ENCODE measurements at regions not wholly inside any gene's neighbourhood (a gene's known extent, or its start where the extent isn't known, plus 50 kb on each side); places are given as distances from the start of the nearest gene placed in this dataset.

- no peaks in the 10 kb centered on the region for H3K9me1 ChIP-seq (ENCODE audit: insufficient read depth, low read length)
- H4K91ac ChIP-seq (ENCODE audit: insufficient read depth, low read depth, low read length) = no peak overlapping the region
- no peaks in the 10 kb centered on the region for H4K20me1 ChIP-seq (ENCODE audit: insufficient read depth, low read length)
- no peak overlapping the region for H3K27ac ChIP-seq (ENCODE audit: insufficient read depth, low read length)
- dilution Hi-C loops (cut with HindIII; ENCODE audit: low sequenced_read_pairs, unreplicated experiment) (no loop called here), intact Hi-C loops (cut with micrococcal nuclease) (no loop called here), in situ Hi-C loops (cut with MboI; ENCODE audit: low sequenced_read_pairs) (no loop called here)
- no peak for TF ChIP-seq MAFK (IDR thresholded peaks at IDR 0.05; ENCODE audit: low read depth, low read length)
- TF ChIP-seq ELK1 (IDR thresholded peaks at IDR 0.05; ENCODE audit: borderline replicate concordance, low read depth, low read length) = no peak
- TF ChIP-seq RAD21 (IDR thresholded peaks at IDR 0.05; ENCODE audit: low read length) = no peak
- no peak for TF ChIP-seq POLR2A (IDR thresholded peaks at IDR 0.05; ENCODE audit: low read depth, low read length)
- no peak for TF ChIP-seq CTCF (conservative IDR thresholded peaks at IDR 0.05; ENCODE audit: low read depth, low read length)
- TF ChIP-seq CEBPB (IDR thresholded peaks at IDR 0.05; ENCODE audit: low read depth, low read length) = no peak
- no peak for TF ChIP-seq NFE2L2 (IDR thresholded peaks at IDR 0.05; ENCODE audit: low read depth, low read length)
- no peak overlapping the region for H2AK5ac ChIP-seq (ENCODE audit: low read depth, low read length)
- H3K9ac ChIP-seq (ENCODE audit: low read depth, low read length) = no peak overlapping the region
- BruUV-seq (replicated peaks) = no TSS peak
- no peak overlapping the region for H2BK120ac ChIP-seq (ENCODE audit: low read depth, low read length)
- no peak overlapping the region for H2AK9ac ChIP-seq (replicated peaks; ENCODE audit: low read depth, low read length, poor library complexity)
- H3K4me1 ChIP-seq (ENCODE audit: control insufficient read depth, insufficient read depth, low read length) = no peaks in the 10 kb centered on the region
- H3K4ac ChIP-seq (ENCODE audit: low read depth, low read length) = no peak overlapping the region
- no peak for DNase-seq
- WGBS, 2 experiments (ENCODE audit: extremely low coverage in 2 of 2, insufficient read length in 1 of 2) = 100% methylated on average over 1 of the region's 8 CpGs; no CpG with 5 or more reads in 1 of the 2 experiments
- no peak overlapping the region for H3K18ac ChIP-seq (ENCODE audit: low read depth, low read length)
- no peak overlapping the region for H3K4me3 ChIP-seq (ENCODE audit: insufficient read depth, low read depth, low read length)
- H3K56ac ChIP-seq (ENCODE audit: extremely low read depth, insufficient read depth, low read length) = no peak overlapping the region
- ChIA-PET POLR2A (ENCODE audit: unreplicated experiment) (no interaction called here), CTCF (no interaction called here)
- H4K5ac ChIP-seq (ENCODE audit: low read depth, low read length) = no peak overlapping the region
- H4K8ac ChIP-seq (ENCODE audit: low read depth in 2 of 2, low read length in 2 of 2) = no peak overlapping the region
- no peaks in the 10 kb centered on the region for H3K27me3 ChIP-seq (ENCODE audit: control insufficient read depth, insufficient read depth, low read length)
- H3K79me1 ChIP-seq (ENCODE audit: low read depth in 1 of 2, low read length in 2 of 2) = no peaks in the 10 kb centered on the region
- H3K36me3 ChIP-seq (ENCODE audit: control insufficient read depth, insufficient read depth, low read length) = no peaks in the 10 kb centered on the region
- no peak overlapping the region for H3K4me2 ChIP-seq (ENCODE audit: low read depth, low read length)
- H2BK15ac ChIP-seq (ENCODE audit: low read depth, low read length) = no peak overlapping the region
- ATAC-seq (ENCODE audit: low read depth) = no peak
- H2BK5ac ChIP-seq (ENCODE audit: low read depth, low read length, poor library complexity, severe bottlenecking) = no peak overlapping the region
- H2BK20ac ChIP-seq (ENCODE audit: low read depth, low read length) = no peak overlapping the region
- H3K23ac ChIP-seq (ENCODE audit: low read depth, low read length) = no peak overlapping the region
- no peak overlapping the region for H2AFZ ChIP-seq (replicated peaks; ENCODE audit: low read length, poor library complexity)
- H3K14ac ChIP-seq (replicated peaks; ENCODE audit: low read depth, low read length) = no peak overlapping the region
- H3K9me3 ChIP-seq (ENCODE audit: control insufficient read depth, insufficient read depth, low read length) = peaks cover 5% of the 10 kb centered on the region; the same call in 1 of the 2 replicates
These were observed 875.5 kb upstream of the SORCS1 start for GRCh38 chr10:108039821-108040584.

Data from IMR-90 (cell line).